A549 (cell line): ENCODE measurements at regions not wholly inside any gene's neighbourhood (a gene's known extent, or its start where the extent isn't known, plus 50 kb on each side); places are given as distances from the start of the nearest gene placed in this dataset.

Experiments
- FOSB ChIP-seq: fragments of 250-450 bp; sonication (Bioruptor Pico); IDR thresholded peaks from 2 replicates; pipeline ENCODE4 v1.5.0; 2020; ENCODE audit warnings: mild to moderate bottlenecking, moderate library complexity
- POLR2AphosphoS2 ChIP-seq: conservative IDR thresholded peaks from 2 replicates; pipeline ENCODE4 v1.6.1; 2012; ENCODE audit warnings: low read length, improper control_type of control experiment, inconsistent platforms
- RAD21 ChIP-seq, 2 experiments: fragments of >200 bp in 1 of 2; sonication (Bioruptor Twin) in 1 of 2; formaldehyde crosslinking in 1 of 2; IDR thresholded peaks in 1 of 2; conservative IDR thresholded peaks in 1 of 2; 2 replicates in 1 of 2; 3 replicates in 1 of 2; pipeline ENCODE4 v1.6.1; 2012 to 2018; ENCODE audit warnings: inconsistent platforms in 1 of 2
- RARB ChIP-seq: fragments of 250-450 bp; sonication (Bioruptor Pico); IDR thresholded peaks from 2 replicates; pipeline ENCODE4 v1.8.0; 2021; ENCODE audit warnings: mild to moderate bottlenecking, moderate library complexity
- RNF2 ChIP-seq: fragments of 200-600 bp; sonication (generic); IDR thresholded peaks from 2 replicates; pipeline ENCODE4 v1.6.1; 2016; ENCODE audit warnings: low read depth, mild to moderate bottlenecking, antibody characterized with exemption, moderate library complexity, borderline replicate concordance
- SMC3 ChIP-seq: fragments of >200 bp; sonication (Bioruptor Twin); formaldehyde crosslinking; IDR thresholded peaks from 3 replicates; pipeline ENCODE4 v1.6.1; 2018; ENCODE audit warnings: inconsistent platforms
- SREBF2 ChIP-seq: fragments of 450-650 bp; IDR thresholded peaks from 2 replicates; pipeline ENCODE4 v1.6.1; 2014; ENCODE audit warnings: mild to moderate bottlenecking, moderate library complexity
- TF ChIP-seq, protein P1 (sequence below): fragments of 200-600 bp; sonication (generic); IDR thresholded peaks from 2 replicates; pipeline ENCODE4 v1.6.1; 2016; ENCODE audit warnings: antibody characterized with exemption, mild to moderate bottlenecking, moderate library complexity
- TF ChIP-seq, protein P2 (sequence below): fragments of >200 bp; sonication (Bioruptor Twin); formaldehyde crosslinking; IDR thresholded peaks from 3 replicates; pipeline ENCODE4 v1.5.1; 2016

DNA sequence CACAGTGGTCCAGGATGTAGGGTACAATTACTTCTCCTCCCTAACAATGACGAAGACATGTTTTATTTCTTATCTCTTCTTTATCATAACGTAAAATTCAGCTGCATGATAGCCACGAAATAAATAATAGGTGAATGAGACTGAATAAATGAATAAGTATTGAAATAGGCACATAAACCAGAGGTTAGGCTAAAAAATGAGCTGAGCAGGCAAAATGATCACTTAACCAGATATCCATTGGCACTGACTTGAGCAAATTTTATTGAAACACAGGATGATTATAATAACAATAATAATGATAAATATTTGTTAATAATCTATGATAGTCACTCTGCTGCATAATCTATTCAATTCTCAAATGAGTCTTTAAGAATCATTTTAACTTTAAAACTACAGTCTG, 506.9 kb upstream of the ZNF804A start:
- TF ChIP-seq, protein P1, sequence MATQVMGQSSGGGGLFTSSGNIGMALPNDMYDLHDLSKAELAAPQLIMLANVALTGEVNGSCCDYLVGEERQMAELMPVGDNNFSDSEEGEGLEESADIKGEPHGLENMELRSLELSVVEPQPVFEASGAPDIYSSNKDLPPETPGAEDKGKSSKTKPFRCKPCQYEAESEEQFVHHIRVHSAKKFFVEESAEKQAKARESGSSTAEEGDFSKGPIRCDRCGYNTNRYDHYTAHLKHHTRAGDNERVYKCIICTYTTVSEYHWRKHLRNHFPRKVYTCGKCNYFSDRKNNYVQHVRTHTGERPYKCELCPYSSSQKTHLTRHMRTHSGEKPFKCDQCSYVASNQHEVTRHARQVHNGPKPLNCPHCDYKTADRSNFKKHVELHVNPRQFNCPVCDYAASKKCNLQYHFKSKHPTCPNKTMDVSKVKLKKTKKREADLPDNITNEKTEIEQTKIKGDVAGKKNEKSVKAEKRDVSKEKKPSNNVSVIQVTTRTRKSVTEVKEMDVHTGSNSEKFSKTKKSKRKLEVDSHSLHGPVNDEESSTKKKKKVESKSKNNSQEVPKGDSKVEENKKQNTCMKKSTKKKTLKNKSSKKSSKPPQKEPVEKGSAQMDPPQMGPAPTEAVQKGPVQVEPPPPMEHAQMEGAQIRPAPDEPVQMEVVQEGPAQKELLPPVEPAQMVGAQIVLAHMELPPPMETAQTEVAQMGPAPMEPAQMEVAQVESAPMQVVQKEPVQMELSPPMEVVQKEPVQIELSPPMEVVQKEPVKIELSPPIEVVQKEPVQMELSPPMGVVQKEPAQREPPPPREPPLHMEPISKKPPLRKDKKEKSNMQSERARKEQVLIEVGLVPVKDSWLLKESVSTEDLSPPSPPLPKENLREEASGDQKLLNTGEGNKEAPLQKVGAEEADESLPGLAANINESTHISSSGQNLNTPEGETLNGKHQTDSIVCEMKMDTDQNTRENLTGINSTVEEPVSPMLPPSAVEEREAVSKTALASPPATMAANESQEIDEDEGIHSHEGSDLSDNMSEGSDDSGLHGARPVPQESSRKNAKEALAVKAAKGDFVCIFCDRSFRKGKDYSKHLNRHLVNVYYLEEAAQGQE, result no peak
- TF ChIP-seq, protein P2, sequence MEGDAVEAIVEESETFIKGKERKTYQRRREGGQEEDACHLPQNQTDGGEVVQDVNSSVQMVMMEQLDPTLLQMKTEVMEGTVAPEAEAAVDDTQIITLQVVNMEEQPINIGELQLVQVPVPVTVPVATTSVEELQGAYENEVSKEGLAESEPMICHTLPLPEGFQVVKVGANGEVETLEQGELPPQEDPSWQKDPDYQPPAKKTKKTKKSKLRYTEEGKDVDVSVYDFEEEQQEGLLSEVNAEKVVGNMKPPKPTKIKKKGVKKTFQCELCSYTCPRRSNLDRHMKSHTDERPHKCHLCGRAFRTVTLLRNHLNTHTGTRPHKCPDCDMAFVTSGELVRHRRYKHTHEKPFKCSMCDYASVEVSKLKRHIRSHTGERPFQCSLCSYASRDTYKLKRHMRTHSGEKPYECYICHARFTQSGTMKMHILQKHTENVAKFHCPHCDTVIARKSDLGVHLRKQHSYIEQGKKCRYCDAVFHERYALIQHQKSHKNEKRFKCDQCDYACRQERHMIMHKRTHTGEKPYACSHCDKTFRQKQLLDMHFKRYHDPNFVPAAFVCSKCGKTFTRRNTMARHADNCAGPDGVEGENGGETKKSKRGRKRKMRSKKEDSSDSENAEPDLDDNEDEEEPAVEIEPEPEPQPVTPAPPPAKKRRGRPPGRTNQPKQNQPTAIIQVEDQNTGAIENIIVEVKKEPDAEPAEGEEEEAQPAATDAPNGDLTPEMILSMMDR, result no peak
- TF ChIP-seq RNF2, result no peak
- no peak for TF ChIP-seq POLR2AphosphoS2
- TF ChIP-seq SMC3, result no peak
- TF ChIP-seq RAD21 (conservative IDR thresholded peaks at IDR 0.05 in 1 of 2, IDR thresholded peaks at IDR 0.05 in 1 of 2), result no peak
- TF ChIP-seq SREBF2, result no peak
- no peak for TF ChIP-seq RARB
- TF ChIP-seq FOSB, result no peak
